ENCODE measurements at regions not wholly inside any gene's neighbourhood (a gene's known extent, or its start where the extent isn't known, plus 50 kb on each side); places are given as distances from the start of the nearest gene placed in this dataset.
"Not testable (repeated sequence)": the region's sequence is repeated elsewhere in the genome, so short reads cannot be mapped to it uniquely, and the experiment has no call there.

DNA sequence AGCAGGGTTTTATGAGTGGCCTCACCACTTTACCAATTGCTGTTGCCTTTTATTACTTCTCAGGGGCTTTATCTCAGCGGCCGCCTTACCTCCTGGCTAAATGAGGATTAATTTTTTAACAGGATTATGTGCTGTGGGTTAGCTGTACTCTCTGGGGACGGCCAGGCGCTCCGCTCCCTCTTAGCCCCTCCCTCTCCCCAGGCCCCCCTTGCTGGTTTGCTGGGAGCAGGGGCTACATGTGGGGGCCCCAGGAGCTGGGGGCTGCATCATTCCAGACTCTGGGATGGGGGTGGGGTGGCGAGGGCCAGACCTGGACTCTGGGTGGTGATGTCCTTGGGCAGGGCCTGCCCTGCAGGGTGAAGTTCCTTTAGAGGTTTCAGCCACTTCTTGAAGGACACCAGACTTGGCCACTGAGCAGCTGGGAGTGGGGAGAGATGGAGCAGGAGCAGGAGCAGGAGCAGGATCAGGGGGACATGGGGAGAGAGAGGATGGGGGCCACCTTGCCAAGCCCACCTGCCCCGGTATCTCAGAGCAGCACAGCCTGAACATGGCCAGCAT, 196.1 kb downstream of the GOLGA6L6 start:
- DNase-seq (ENCODE audit: low read depth) = no peak

- no peak for DNase-seq (ENCODE audit: low read depth)
Measured at GRCh38 chr15:20344601-20345400, 196.8 kb downstream of the GOLGA6L6 start.

GRCh38 chr15:20343395-20344211, 198.0 kb downstream of the GOLGA6L6 start:
- not testable (repeated sequence) for DNase-seq (ENCODE audit: low read depth)

- not testable (repeated sequence) for DNase-seq (ENCODE audit: low read depth)
Measured at GRCh38 chr15:20342601-20343394, 198.8 kb downstream of the GOLGA6L6 start.

DNA sequence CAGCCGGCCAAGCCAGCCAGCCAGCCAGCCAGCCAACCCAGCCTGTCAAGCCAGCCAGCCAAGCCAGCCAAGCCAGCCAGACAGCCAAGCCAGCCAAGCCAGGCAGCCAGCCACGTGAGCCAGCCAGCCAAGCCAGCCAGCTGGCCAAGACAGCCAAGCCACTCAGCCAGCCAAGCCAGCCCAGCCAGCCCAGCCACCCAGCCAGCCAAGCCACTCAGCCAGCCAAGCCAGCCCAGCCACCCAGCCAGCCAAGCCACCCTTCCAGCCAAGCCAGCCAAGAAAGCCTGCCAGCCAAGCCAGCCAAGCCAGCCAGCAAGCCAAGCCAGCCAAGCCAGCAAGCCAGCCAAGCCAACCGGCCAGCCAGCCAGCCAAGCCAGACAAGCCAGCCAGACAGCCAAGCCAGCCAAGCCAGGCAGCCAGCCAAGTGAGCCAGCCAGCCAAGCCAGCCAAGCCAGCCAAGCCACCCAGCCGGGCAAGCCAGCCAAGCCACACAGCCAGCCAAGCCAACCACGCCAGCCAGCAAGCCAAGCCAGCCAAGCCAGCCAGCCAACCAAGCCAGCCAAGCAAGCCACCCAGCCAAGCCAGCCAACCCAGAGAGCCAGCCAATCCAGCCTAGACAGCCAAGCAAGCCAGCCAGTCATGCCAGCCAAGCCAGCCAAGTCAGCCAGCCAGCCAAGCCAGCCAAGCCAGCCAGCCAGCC, 199.5 kb downstream of the GOLGA6L6 start:
- no peak for DNase-seq (ENCODE audit: low read depth)

DNA sequence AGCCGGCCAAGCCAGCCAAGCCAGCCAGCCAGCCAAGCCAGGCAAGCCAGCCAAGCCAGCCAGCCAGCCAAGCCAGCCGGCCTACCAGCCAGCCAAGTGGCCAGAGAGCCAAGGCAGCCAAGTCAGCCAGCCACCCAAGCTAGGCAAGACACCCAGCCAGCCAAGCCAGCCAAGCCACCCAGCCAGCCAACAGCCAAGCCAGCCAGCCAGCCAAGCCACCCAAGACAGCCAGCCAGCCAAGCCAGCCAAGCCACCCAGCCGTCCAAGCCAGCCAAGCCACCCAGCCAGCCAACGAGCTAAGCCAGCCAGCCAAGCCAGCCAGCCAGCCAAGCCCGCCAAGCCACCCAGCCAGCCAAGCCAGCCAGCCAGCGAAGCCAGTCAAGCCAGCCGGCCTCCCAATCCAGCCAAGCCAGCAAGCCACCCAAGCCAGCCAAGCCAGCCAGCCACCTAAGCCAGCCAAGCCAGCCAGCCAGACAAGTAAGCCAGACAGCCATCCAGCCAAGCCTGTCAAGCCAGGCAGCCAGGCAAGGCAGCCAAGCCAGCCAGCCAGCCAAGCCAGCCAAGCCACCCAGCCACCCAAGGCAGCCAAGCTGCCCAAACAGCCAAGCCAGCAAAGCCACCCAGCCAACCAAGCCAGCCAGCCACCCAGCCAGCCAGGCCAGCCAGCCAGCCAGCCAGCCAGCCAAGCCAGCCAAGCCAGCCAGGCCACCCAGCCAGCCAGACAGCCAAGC, 200.5 kb downstream of the GOLGA6L6 start:
- DNase-seq (ENCODE audit: low read depth) = no peak

- no peak for DNase-seq (ENCODE audit: low read depth)
Measured at GRCh38 chr15:20340331-20340811, 201.2 kb downstream of the GOLGA6L6 start.

GRCh38 chr15:20339086-20339791, 202.4 kb downstream of the GOLGA6L6 start:
- DNase-seq (ENCODE audit: low read depth) = not testable (repeated sequence)

GRCh38 chr15:20338671-20339070, 202.9 kb downstream of the GOLGA6L6 start:
- not testable (repeated sequence) for DNase-seq (ENCODE audit: low read depth)

DNA sequence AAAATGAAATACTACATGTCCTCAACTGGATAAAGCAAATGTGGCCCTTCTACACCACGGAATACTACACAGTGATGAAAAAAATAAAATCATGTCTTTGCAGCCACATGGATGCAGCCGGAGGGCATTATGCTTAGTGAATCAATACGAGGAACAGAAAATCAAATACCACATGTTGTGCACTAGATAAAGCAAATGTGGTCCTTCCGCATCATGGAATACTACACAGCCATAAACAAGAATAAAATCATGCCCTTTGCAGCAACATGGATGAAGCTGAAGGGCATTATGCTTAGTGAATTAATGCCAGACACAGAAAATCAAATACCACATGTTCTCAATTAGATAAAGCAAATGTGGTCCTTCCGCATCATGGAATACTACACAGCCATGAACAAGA, 204.4 kb downstream of the GOLGA6L6 start:
- not testable (repeated sequence) for DNase-seq (ENCODE audit: low read depth)

GRCh38 chr15:20334451-20334850, 207.1 kb downstream of the GOLGA6L6 start:
- not testable (repeated sequence) for DNase-seq (ENCODE audit: low read depth)

DNA sequence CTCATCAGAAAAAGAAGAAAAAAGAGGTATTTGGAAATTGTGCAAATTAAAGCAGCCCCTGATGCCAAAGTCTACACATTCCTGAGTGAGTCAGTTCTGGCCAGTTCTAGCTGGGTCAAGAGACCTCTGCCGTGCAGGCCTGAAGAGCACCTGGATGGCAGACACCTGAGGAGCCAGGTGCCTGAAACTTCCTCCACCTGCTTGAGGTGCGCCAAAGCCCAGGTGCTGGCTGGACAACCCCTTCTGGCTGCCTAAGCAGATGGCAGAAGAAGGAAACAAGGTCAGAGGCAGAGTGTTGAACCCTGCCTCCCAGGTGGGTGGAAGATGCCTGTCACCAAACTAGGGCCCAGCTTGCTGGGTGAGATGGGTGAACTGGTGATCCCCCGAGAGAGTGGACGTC, 215.8 kb downstream of the GOLGA6L6 start:
- not testable (repeated sequence) for DNase-seq (ENCODE audit: low read depth)

DNA sequence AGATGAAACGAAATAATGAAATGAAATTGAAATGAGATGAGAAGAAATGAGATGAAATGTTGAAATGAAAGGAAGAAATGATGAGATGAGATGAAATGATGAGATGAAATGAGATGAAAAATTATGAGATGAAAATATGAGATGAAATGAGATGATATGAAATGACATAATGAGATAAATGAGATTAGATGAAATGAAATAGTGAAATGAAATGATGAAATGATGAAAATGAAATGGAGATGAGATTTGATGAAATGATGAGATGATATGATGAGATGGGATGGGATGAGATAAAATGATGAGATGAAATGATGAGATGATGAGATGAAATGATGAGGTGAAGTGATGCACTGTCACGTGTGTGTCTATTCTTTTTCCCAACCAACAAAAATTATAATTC, 224.5 kb downstream of the GOLGA6L6 start:
- not testable (repeated sequence) for DNase-seq (ENCODE audit: low read depth)

- not testable (repeated sequence) for DNase-seq (ENCODE audit: low read depth)
Measured at GRCh38 chr15:20311014-20311680, 230.5 kb downstream of the GOLGA6L6 start.

DNA sequence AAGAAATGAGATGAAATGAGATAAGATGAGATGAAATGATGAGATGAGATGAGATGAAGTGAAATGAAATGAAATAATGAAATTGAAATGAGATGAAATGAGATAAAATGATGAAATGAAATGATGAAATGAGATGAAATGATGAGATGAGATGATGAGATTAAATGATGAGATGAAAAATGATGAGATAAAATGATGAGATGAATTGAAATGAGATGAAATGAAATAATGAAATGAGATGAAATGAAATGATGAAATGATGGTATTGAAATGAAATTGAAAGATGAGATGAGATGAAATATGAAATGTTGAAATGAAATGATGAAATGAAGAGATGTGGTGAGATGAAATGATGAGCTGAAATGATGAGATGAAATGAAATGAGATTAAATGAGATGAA, 231.0 kb downstream of the GOLGA6L6 start:
- DNase-seq (ENCODE audit: low read depth) = no peak

DNA sequence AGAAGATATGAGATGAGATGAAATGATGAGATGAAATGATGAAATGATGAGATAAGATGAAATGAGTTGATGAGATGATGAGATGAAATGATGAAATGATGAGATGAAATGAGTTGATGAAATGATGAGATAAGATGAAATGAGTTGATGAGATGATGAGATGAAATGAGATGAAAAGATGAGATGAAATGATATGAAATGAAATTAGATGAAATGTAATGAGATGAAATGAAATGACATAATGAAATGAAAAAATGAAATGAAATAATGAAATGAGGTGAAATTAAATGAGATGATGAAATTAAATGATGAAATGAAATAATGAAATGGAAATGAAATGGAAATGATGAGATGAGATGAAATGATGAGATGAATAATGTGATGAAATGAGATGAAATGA, 231.6 kb downstream of the GOLGA6L6 start:
- DNase-seq (ENCODE audit: low read depth) = not testable (repeated sequence)

DNA sequence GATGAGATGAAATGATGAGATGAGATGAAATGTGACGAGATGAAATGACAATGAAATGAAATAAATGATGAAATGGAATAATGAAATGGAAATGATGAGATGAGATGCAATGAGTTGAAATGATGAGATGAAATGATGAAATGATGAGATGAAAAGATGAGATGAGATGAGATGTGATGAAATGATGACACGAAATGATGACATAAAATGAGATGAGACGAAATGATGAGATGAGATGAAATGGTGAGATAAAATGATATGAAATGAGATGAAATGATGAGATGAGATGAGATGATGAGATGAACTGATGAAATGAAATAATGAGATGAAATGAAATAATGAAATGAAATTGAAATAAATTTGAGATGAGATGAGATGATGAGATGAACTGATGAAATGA, 232.2 kb downstream of the GOLGA6L6 start:
- DNase-seq (ENCODE audit: low read depth) = not testable (repeated sequence)

- DNase-seq (ENCODE audit: low read depth) = not testable (repeated sequence)
Measured at GRCh38 chr15:20308027-20308690, 233.4 kb downstream of the GOLGA6L6 start.

- DNase-seq (ENCODE audit: low read depth) = not testable (repeated sequence)
Measured at GRCh38 chr15:20307137-20307536, 234.5 kb downstream of the GOLGA6L6 start.
